ENCODE measurements at regions not wholly inside any gene's neighbourhood (a gene's known extent, or its start where the extent isn't known, plus 50 kb on each side); places are given as distances from the start of the nearest gene placed in this dataset.

GRCh38 chr21:45341261-45341660 is 53.6 kb upstream of the POFUT2 start:
- H3K9me3 ChIP-seq (ENCODE audit: control insufficient read depth, low read length) = no peaks in the 10 kb centered on the region
- Mint-ChIP-seq H3K27ac (no peak overlapping the region), H3K36me3 (ENCODE audit: low read depth) (no peaks in the 10 kb centered on the region), H3K4me1 (peaks cover 13% of the 10 kb centered on the region), H3K9me3 (no peaks in the 10 kb centered on the region), H3K4me3 (no peak overlapping the region), H3K27me3 (ENCODE audit: insufficient read depth) (no peaks in the 10 kb centered on the region)
- H3K9ac ChIP-seq (ENCODE audit: extremely low read depth, low read length, poor library complexity, severe bottlenecking) = no peak overlapping the region
- no peak overlapping the region for H3K4me3 ChIP-seq (ENCODE audit: low read length)
- no peak for TF ChIP-seq CTCF (conservative IDR thresholded peaks at IDR 0.05)
- no peaks in the 10 kb centered on the region for H3K36me3 ChIP-seq (ENCODE audit: control insufficient read depth, insufficient read depth, low read length)
- DNase-seq = no peak
- no peaks in the 10 kb centered on the region for H3K27me3 ChIP-seq (ENCODE audit: control insufficient read depth, insufficient read depth, low read length, poor library complexity, severe bottlenecking)
- H3K27ac ChIP-seq (ENCODE audit: low read depth, low read length) = no peak overlapping the region
- 89 to 100% methylated on average over 1 to 8 of the region's 8 CpGs for WGBS, 2 experiments (ENCODE audit: insufficient coverage in 1 of 2, insufficient read length in 1 of 2)
- H3K4me1 ChIP-seq (ENCODE audit: control insufficient read depth, insufficient read depth, low read length) = peaks cover 4% of the 10 kb centered on the region

DNA sequence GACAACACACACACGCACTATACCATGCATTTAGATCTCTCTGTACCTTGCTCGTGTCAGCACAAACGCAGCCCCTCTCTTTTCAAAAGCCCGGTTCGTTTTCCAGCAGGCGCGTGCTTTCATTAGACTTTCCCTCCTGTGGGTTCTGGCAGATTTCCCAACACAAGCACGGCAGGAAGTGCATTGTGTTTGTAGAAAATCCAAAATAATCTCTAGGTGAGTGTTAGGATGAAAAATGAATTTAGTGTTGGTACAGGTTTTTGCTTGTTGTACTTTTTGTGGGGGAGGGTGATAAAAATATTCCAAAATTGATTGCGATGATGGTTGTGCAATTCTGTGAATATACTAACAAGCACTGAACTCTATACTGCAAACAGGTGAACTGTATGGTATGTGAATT is 54.1 kb upstream of the POFUT2 start:
- H3K9ac ChIP-seq (ENCODE audit: extremely low read depth, low read length, poor library complexity, severe bottlenecking) = no peak overlapping the region
- Mint-ChIP-seq H3K4me3 (no peak overlapping the region), H3K27me3 (ENCODE audit: insufficient read depth) (no peaks in the 10 kb centered on the region), H3K36me3 (ENCODE audit: low read depth) (no peaks in the 10 kb centered on the region), H3K27ac (no peak overlapping the region), H3K4me1 (peaks cover 8% of the 10 kb centered on the region), H3K9me3 (no peaks in the 10 kb centered on the region)
- no peak for DNase-seq
- TF ChIP-seq CTCF (conservative IDR thresholded peaks at IDR 0.05) = no peak
- H3K4me3 ChIP-seq (ENCODE audit: low read length) = no peak overlapping the region
- H3K4me1 ChIP-seq (ENCODE audit: control insufficient read depth, insufficient read depth, low read length) = no peaks in the 10 kb centered on the region
- H3K36me3 ChIP-seq (ENCODE audit: control insufficient read depth, insufficient read depth, low read length) = no peaks in the 10 kb centered on the region
- 72 to 86% methylated on average over 9 of the region's 9 CpGs for WGBS, 2 experiments (ENCODE audit: insufficient coverage in 1 of 2, insufficient read length in 1 of 2)
- H3K27ac ChIP-seq (ENCODE audit: low read depth, low read length) = no peak overlapping the region
- H3K9me3 ChIP-seq (ENCODE audit: control insufficient read depth, low read length) = no peaks in the 10 kb centered on the region
- H3K27me3 ChIP-seq (ENCODE audit: control insufficient read depth, insufficient read depth, low read length, poor library complexity, severe bottlenecking) = no peaks in the 10 kb centered on the region

DNA sequence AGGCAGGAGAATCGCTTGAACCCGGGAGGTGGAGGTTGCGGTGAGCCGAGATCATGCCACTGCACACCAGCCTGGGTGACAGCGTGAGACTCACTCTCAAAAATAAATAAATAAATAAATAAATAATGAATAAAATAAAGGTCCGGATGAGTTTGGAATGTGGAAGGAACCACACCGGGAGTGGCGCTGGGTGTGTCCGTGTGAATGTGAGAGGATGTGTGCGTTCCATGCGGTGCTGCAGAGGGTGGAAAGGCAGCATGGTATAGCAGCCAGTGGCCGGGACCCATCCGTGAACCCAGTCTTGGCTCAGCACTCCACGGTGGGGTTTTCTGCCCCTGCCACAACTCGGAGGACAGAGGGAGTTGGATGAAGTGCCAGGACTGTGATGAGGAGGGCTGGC is 56.2 kb upstream of the POFUT2 start:
- H3K4me3 Mint-ChIP-seq = no peak overlapping the region
- H3K9me3 Mint-ChIP-seq = no peaks in the 10 kb centered on the region
- no peaks in the 10 kb centered on the region for H3K27me3 ChIP-seq (ENCODE audit: control insufficient read depth, insufficient read depth, low read length, poor library complexity, severe bottlenecking)
- H3K27me3 Mint-ChIP-seq (ENCODE audit: insufficient read depth) = no peaks in the 10 kb centered on the region
- H3K4me1 ChIP-seq (ENCODE audit: control insufficient read depth, insufficient read depth, low read length) = peaks cover 6% of the 10 kb centered on the region
- H3K27ac ChIP-seq (ENCODE audit: low read depth, low read length) = no peak overlapping the region
- no peak for DNase-seq
- H3K36me3 Mint-ChIP-seq (ENCODE audit: low read depth) = no peaks in the 10 kb centered on the region
- H3K36me3 ChIP-seq (ENCODE audit: control insufficient read depth, insufficient read depth, low read length) = no peaks in the 10 kb centered on the region
- TF ChIP-seq CTCF (conservative IDR thresholded peaks at IDR 0.05) = no peak
- H3K4me1 Mint-ChIP-seq = peaks cover 4% of the 10 kb centered on the region
- WGBS, 2 experiments (ENCODE audit: insufficient coverage in 1 of 2, insufficient read length in 1 of 2) = 95 to 98% methylated on average over 4 to 13 of the region's 15 CpGs
- no peak overlapping the region for H3K9ac ChIP-seq (ENCODE audit: extremely low read depth, low read length, poor library complexity, severe bottlenecking)
- H3K4me3 ChIP-seq (ENCODE audit: low read length) = no peak overlapping the region
- no peak overlapping the region for H3K27ac Mint-ChIP-seq
- H3K9me3 ChIP-seq (ENCODE audit: control insufficient read depth, low read length) = no peaks in the 10 kb centered on the region
